Activated CD4-positive, alpha-beta T cell treated with anti-CD3 and anti-CD28 coated beads, Interleukin-2, Interleukin-6, amounts not matched to agents 100 ng/mL and 50 ng/mL, durations not matched to agents 16 hours and 8 hours (primary cell): ENCODE measurements at regions not wholly inside any gene's neighbourhood (a gene's known extent, or its start where the extent isn't known, plus 50 kb on each side); places are given as distances from the start of the nearest gene placed in this dataset.
A peak's percentile ranks its signal among the peaks of the same experiment; 100 is the strongest.
"Not testable (repeated sequence)": the region's sequence is repeated elsewhere in the genome, so short reads cannot be mapped to it uniquely, and the experiment has no call there.

Experiments used
- DNase-seq: peaks from one replicate; pipeline ENCODE4 v3.0.0-alpha.2; 2020

DNA sequence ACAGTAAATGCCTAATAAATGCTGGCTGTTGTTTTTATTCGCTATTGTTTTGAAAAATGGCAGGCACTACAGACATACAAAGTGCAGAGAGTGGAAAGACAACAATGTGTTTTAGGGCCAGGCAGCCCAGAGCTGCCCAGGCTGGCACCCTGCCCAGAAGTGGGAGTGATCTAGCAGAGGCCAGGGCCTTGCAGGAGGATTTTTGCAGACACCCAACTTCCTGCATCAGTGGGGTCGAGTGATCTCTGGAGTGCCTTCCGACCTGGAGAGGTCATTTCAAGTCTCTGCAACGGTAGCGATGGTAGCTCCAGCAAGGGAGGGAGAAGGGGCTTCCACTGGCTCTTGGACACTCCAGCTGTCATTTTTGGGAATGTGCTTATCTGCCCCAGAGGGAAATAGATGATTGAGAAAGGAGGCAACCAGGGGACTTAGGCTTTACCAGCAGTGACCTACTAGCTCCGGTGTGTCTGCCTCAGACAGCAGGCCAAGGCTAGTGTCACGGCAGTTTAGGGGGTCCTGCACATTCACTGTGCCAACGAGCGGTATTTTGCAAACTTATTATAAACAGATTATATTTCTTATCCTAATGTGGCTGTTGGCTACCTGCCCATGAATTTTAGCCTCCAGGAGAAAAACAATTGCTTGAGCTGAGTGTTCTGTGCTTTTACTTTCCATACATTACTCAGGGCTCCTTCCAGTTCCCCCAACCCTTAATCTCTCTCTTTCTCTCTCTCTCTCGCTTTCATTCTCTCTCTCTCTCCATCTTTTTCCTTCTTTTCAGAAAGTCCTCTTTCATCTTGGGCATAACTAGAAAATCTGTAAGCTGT, 153.9 kb upstream of the PLGLB2 start:
- DNase-seq = not testable (repeated sequence)

DNA sequence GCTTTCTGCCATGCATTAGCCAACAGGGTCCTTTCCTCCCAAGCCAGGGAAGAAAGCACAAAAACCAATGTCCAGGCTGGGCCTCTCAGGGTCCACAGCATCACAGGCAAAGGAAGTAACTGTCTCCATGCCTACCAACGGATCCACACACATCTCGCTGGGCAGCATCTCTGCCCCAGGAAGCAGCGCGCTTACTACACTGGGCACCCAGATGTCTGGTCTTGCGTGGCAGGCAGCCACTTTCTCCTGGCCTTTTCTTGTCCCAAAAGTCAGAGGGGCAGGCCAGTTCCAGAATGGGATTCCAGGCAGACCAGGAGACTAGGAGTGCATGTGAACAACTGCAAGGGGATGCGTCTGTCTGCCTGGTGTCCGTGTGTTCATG, 153.3 kb upstream of the PLGLB2 start:
- not testable (repeated sequence) for DNase-seq

DNA sequence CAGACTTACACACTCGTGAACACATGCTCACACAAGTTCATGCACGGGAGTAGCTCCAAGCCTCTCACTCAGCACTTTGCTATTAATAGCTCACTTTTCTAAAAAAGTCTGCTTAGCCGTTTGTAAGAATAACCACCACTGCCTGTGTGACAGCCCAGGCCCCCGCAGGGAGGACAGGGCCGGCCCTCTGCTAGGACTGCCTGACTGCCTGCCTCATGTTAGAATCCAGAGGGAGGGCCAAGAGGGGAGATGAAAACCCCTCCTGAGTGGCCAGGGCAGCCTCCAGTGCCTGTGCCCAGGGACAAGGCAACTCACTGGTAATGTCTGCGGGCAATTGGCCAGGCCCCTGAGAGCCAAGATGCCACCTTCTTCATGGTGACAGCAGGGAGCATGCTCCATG, 152.9 kb upstream of the PLGLB2 start:
- not testable (repeated sequence) for DNase-seq

GRCh38 chr2:87600961-87601360, 146.9 kb upstream of the PLGLB2 start:
- not testable (repeated sequence) for DNase-seq

DNA sequence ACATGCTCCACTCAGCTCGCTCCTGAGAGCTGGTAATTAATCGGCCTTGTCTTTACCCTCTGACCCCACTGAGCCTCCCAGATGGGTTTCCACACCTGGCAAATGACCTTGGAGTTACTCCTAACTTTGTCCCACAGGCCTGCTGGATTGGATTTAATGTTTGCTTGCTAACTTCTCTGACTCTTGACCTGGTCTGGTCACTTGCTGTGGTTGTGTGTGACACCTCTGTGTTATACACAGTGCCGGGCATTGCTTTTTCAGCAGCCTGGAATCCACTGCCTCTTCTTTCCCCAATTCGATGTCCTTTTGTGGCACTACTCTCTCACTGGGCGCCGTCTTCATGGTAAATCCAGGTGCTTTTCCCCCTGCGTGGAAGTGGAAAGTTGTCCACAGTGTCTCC, 145.8 kb upstream of the PLGLB2 start:
- DNase-seq = not testable (repeated sequence)

DNA sequence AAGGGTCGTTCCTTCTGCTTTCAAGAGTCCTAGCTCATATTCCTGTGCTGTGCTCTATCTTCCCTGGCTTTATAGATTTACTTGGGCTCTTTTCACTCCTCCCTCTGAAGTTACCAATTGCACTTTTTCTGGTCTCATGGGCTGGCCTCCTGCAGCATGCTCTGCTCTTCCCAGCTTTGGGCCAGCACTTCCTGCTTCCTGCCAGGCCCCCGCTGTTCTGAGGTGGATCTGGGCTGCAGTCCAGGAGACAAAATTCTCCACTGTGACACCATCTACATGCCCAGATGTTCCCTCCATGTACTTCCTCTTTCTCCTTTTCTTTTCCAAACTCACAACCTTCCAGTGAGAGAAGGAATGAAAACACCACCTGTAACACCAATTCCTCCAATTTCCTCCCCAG, 145.2 kb upstream of the PLGLB2 start:
- not testable (repeated sequence) for DNase-seq

DNA sequence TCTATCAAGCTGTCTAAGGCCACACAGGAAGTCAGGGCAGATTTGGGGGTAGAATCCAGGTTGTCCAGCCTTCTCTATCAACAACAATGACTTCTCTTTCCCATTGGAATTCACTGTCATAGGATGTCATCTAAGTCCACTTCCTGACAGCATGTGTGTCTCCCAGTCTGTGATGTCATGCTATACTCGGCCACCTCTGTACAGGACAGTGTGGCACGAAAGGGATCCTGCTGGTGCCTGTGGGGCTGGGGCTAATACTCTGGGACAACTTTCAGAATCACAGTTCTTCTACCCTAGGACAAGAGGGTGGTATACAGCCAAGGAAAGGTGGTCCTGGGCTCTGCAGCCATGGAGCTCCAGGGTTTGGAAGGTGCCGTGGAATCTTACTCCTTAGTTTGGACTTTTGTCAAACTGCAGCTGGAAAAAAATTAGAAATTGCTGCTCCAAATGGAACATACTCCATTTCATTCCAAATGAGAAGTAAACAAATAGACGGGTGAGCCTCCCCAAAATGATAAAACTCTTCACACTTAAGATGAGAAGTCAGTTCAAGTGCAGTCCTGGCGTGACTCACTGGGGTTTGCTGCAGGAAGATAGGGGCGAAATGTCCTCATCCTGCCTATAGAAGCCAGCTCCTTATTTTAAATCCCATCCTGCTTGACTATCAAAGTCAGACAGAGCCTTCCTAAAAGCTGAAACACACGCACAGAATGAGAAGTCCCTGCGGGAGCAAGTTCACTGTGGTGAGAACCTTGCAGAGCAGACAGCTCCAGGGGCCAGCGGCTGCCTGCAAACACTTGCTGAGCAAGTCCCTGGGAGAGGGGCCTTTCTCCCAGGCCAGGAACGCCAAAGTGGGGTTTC, 144.2 kb upstream of the PLGLB2 start:
- not testable (repeated sequence) for DNase-seq

DNA sequence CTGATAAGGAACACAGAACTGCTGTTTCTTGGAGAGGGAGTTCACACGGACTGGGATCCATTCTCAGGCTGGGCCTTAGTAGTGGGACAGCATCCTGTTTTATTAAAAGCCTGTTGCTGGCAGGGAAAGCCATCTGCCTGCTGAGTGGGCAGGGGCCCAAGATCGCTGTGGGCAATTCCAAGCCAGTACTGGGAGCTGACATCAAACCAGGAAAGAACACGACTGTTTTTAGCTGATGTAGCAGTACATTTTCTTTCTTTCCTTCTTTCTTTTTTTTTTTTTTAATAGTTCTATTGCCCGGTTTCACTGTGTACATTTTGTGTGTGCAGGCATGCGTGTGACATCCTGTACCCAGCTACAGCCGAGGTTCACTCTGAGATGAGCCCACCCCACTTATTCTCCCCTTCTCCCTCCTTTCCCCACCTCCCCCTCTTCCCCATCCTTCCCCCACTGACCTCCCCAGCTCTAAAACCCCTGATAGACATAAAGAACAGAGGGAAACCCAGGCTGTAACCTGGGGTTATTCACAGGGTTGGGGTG, 143.5 kb upstream of the PLGLB2 start:
- not testable (repeated sequence) for DNase-seq

DNA sequence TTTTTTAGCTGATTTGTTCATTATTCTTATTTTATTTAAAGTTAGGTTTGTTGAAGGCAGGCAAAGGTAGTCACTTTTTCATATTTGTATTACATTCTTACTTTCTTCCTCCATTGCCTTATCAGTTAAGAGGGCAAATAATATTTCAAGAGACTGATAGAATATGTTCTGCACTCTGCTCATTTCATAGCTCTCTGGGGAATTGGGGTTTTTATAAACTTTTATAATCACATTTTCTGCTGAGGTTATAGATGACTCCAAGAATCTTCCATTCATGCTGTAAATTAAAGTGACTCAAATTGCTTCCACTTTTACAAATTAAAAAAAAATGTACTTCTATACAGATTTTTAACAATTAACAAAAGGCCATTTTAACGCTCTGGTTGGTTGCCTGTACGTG, 142.9 kb upstream of the PLGLB2 start:
- DNase-seq = not testable (repeated sequence)

DNA sequence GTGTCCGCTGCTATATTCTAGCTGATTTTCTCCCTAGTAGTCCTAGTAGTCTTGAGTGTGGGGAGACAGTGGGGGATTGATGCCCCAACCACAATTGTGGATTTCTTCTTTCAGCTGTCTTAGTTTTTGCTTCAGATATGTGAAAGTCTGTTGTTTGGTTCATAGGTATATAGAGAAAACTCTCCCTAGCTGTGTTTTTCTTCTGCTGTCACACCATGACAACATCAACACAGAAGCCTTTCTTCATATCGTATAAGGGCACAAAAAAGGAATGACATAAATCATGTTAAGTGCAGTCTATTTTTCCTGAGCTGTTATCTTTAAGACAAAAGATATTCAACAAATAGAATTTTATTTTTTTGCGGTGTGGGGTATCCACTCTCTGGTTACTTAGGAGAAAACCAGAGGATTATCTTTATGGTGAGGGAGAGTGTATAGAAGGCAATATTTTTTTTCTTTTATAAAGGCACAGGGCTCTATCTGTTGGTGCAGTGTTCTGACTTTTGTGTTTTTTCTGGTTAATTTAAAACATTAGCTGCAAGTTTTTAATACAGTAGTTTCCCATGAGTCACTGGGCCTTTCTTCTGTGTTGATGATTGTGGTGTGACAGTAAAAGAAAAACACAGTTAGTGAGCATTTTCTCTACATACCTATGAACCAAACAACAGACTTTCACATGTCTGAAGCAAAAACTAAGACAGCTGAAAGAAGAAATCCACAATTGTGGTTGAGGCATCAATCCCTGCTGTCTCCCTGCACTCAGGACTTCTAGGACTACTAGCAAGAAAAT, 139.3 kb upstream of the PLGLB2 start:
- DNase-seq = not testable (repeated sequence)

GRCh38 chr2:87610974-87611373, 136.9 kb upstream of the PLGLB2 start:
- DNase-seq = not testable (repeated sequence)

GRCh38 chr2:87611416-87611815, 136.5 kb upstream of the PLGLB2 start:
- DNase-seq = not testable (repeated sequence)

DNA sequence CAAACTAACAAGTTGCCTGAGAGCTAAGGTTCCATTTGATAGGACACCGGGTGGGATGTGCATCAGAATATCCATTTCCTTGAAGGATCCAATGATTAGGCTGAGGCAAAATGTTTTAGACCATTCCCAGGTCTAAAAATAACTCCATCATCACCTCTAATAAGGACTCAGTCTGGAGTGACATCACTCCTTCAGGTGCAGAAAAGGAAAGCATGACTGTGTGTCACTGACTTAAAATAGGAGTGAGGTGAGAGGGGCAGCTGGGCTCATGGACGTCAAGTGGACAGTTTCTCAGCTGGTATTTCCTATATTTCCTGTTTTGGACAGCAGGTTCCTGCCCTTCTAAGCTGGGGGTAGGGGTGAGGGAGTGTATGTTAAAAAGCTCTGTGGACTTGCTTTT, 135.9 kb upstream of the PLGLB2 start:
- not testable (repeated sequence) for DNase-seq

GRCh38 chr2:87614829-87615434, 133.0 kb upstream of the PLGLB2 start:
- not testable (repeated sequence) for DNase-seq

GRCh38 chr2:87619121-87619520, 128.8 kb upstream of the PLGLB2 start:
- not testable (repeated sequence) for DNase-seq

DNA sequence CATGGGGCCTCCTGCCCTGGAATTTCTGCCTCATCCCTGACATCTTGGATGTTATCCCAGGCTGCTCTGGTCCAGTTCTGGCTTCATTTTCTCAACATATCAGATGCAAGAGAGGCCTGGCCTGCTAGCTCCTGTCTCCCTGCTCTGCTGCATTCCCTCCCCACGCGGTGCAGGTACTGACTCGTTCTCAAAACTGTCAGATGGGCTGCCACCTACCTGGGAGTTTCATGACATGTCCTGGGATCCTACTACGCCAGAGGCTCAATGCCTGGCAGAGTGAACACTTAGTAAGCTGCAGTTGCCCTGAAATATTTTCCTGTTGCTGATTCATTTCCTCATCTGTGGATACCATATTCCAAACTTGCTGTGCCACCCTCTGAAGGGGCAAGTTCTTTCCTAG, 126.7 kb upstream of the PLGLB2 start:
- not testable (repeated sequence) for DNase-seq

GRCh38 chr2:87622720-87623119, 125.2 kb upstream of the PLGLB2 start:
- DNase-seq = not testable (repeated sequence)

- DNase-seq = peak; percentile 43
Observed at GRCh38 chr2:87629491-87630458, 118.1 kb upstream of the PLGLB2 start.

DNA sequence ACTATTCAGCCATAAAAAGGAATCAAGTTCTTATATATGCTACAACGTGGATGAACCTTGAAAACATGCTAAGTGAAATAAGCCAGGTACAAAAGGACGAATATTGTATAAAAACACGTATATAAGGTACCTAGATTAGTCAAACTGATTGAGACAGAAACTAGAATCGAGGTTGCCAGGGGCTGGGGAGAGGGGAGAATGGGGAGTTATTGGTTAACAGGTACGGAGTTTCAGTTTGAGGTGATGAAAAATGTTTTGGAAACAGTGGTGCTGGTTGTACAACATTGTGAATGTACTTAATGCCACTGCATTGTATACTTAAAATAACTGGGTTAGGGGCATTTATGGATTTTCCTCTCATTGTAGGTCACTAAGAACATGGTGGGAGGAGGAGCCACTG, 117.0 kb upstream of the PLGLB2 start:
- peak; percentile 71 for DNase-seq

DNA sequence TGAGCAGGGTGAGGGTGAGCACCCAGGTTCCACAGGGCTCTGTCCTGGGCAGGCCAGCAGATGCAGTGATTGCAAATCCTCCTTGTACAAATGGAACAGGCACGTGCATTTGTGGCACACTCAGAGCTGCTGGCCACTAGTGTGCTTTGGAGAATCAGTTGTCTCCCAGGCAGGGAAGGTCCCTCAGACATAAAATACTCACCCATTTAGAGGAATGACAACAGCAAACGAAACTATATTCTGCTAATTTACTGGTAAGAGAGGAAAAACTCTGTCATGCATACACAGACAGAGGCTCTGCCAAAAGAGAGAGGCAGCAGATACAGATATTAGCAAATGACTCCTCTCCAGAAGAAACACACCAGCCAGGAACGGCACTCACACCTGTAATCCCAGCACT, 116.5 kb upstream of the PLGLB2 start:
- peak; percentile 58 for DNase-seq
